Activated T-cell treated with anti-CD3 and anti-CD28 coated beads, Interleukin-2, amount 50 U/mL, for 4 hours (primary cell): ENCODE measurements at regions not wholly inside any gene's neighbourhood (a gene's known extent, or its start where the extent isn't known, plus 50 kb on each side); places are given as distances from the start of the nearest gene placed in this dataset.

Experiments used
- ATAC-seq, 2 donors: fragments of 200-7000 bp; cut with Tn5 transposase; one replicate each; pipeline ENCODE4 v1.10.0; 2021
- DNase-seq: peaks from one replicate; pipeline ENCODE4 v3.0.0-alpha.2; 2020
- H3K27me3 Mint-ChIP-seq: one replicate; pipeline ENCODE4 v1.8.0; 2021; ENCODE audit warnings: low read depth, mixed read lengths
- H3K36me3 Mint-ChIP-seq: one replicate; pipeline ENCODE4 v1.8.0; 2022; ENCODE audit warnings: mixed read lengths; ENCODE audit not compliant: insufficient read depth
- H3K4me1 Mint-ChIP-seq: one replicate; pipeline ENCODE4 v1.8.0; 2021; ENCODE audit warnings: low read depth, mixed read lengths
- H3K4me3 Mint-ChIP-seq: one replicate; pipeline ENCODE4 v1.8.0; 2021; ENCODE audit warnings: mild to moderate bottlenecking, moderate library complexity, mixed read lengths
- H3K9me3 Mint-ChIP-seq: one replicate; pipeline ENCODE4 v1.8.0; 2021; ENCODE audit warnings: mixed read lengths

- no peaks in the 10 kb centered on the region for H3K27me3 Mint-ChIP-seq
- H3K9me3 Mint-ChIP-seq = no peaks in the 10 kb centered on the region
- DNase-seq = no peak
- H3K4me3 Mint-ChIP-seq = no peak overlapping the region
- no peaks in the 10 kb centered on the region for H3K36me3 Mint-ChIP-seq
- ATAC-seq = no peak
- H3K4me1 Mint-ChIP-seq = no peaks in the 10 kb centered on the region
These were observed 488.3 kb upstream of the MAP2 start for GRCh38 chr2:208935531-208935930.

GRCh38 chr2:208937521-208937920 lies 486.3 kb upstream of the MAP2 start:
- H3K4me3 Mint-ChIP-seq = no peak overlapping the region
- no peaks in the 10 kb centered on the region for H3K27me3 Mint-ChIP-seq
- no peaks in the 10 kb centered on the region for H3K36me3 Mint-ChIP-seq
- no peaks in the 10 kb centered on the region for H3K4me1 Mint-ChIP-seq
- no peaks in the 10 kb centered on the region for H3K9me3 Mint-ChIP-seq
- no peak for DNase-seq
- no peak for ATAC-seq

- DNase-seq = no peak
- no peaks in the 10 kb centered on the region for H3K36me3 Mint-ChIP-seq
These were observed 484.0 kb upstream of the MAP2 start for GRCh38 chr2:208939852-208940251.

GRCh38 chr2:208945719-208946256 lies 478.1 kb upstream of the MAP2 start:
- Mint-ChIP-seq H3K9me3 (no peaks in the 10 kb centered on the region), H3K4me1 (no peaks in the 10 kb centered on the region), H3K36me3 (no peaks in the 10 kb centered on the region), H3K4me3 (no peak overlapping the region), H3K27me3 (no peaks in the 10 kb centered on the region)
- DNase-seq (no peak), ATAC-seq (no peak)

More at GRCh38 chr2:208939852-208940251, 484.0 kb upstream of the MAP2 start:
- ATAC-seq = no peak
- no peaks in the 10 kb centered on the region for H3K9me3 Mint-ChIP-seq
- H3K4me3 Mint-ChIP-seq = no peak overlapping the region
- H3K27me3 Mint-ChIP-seq = no peaks in the 10 kb centered on the region
- H3K4me1 Mint-ChIP-seq = no peaks in the 10 kb centered on the region

GRCh38 chr2:208948073-208948472 lies 475.8 kb upstream of the MAP2 start:
- no peaks in the 10 kb centered on the region for H3K36me3 Mint-ChIP-seq
- H3K4me1 Mint-ChIP-seq = no peaks in the 10 kb centered on the region
- DNase-seq = no peak
- peaks cover 7% of the 10 kb centered on the region for H3K9me3 Mint-ChIP-seq
- H3K4me3 Mint-ChIP-seq = no peak overlapping the region
- no peaks in the 10 kb centered on the region for H3K27me3 Mint-ChIP-seq
- no peak for ATAC-seq

GRCh38 chr2:208970070-208970469 lies 453.8 kb upstream of the MAP2 start:
- Mint-ChIP-seq H3K36me3 (no peaks in the 10 kb centered on the region), H3K27me3 (no peaks in the 10 kb centered on the region), H3K9me3 (peaks cover 3% of the 10 kb centered on the region), H3K4me3 (no peak overlapping the region), H3K4me1 (no peaks in the 10 kb centered on the region)
- no peak for DNase-seq
- ATAC-seq = no peak

- DNase-seq (no peak), ATAC-seq (no peak)
- H3K27me3 Mint-ChIP-seq = no peaks in the 10 kb centered on the region
- H3K4me1 Mint-ChIP-seq = no peaks in the 10 kb centered on the region
- no peaks in the 10 kb centered on the region for H3K36me3 Mint-ChIP-seq
- H3K9me3 Mint-ChIP-seq = peaks cover 6% of the 10 kb centered on the region
- no peak overlapping the region for H3K4me3 Mint-ChIP-seq
These were observed 446.3 kb upstream of the MAP2 start for GRCh38 chr2:208977582-208977981.

- H3K27me3 Mint-ChIP-seq = no peaks in the 10 kb centered on the region
- no peak for DNase-seq
- H3K9me3 Mint-ChIP-seq = peaks cover 6% of the 10 kb centered on the region
- H3K4me1 Mint-ChIP-seq = no peaks in the 10 kb centered on the region
- no peak for ATAC-seq
- H3K4me3 Mint-ChIP-seq = no peak overlapping the region
- H3K36me3 Mint-ChIP-seq = no peaks in the 10 kb centered on the region
These were observed 444.9 kb upstream of the MAP2 start for GRCh38 chr2:208978946-208979345.

GRCh38 chr2:208980321-208980720 lies 443.5 kb upstream of the MAP2 start:
- no peaks in the 10 kb centered on the region for H3K27me3 Mint-ChIP-seq
- no peak for DNase-seq
- H3K4me1 Mint-ChIP-seq = no peaks in the 10 kb centered on the region
- peaks cover 6% of the 10 kb centered on the region for H3K9me3 Mint-ChIP-seq
- no peak for ATAC-seq
- H3K4me3 Mint-ChIP-seq = no peak overlapping the region
- H3K36me3 Mint-ChIP-seq = no peaks in the 10 kb centered on the region

GRCh38 chr2:208982831-208983230 lies 441.0 kb upstream of the MAP2 start:
- Mint-ChIP-seq H3K36me3 (no peaks in the 10 kb centered on the region), H3K27me3 (no peaks in the 10 kb centered on the region), H3K4me3 (no peak overlapping the region), H3K4me1 (no peaks in the 10 kb centered on the region), H3K9me3 (peaks cover 6% of the 10 kb centered on the region)
- no peak for DNase-seq
- no peak for ATAC-seq

GRCh38 chr2:208983486-208983885 lies 440.4 kb upstream of the MAP2 start:
- DNase-seq (no peak), ATAC-seq (no peak)
- Mint-ChIP-seq H3K4me1 (no peaks in the 10 kb centered on the region), H3K36me3 (no peaks in the 10 kb centered on the region), H3K27me3 (no peaks in the 10 kb centered on the region), H3K4me3 (no peak overlapping the region), H3K9me3 (peaks cover 6% of the 10 kb centered on the region)

- ATAC-seq (no peak), DNase-seq (no peak)
- H3K9me3 Mint-ChIP-seq = peaks cover 7% of the 10 kb centered on the region
- H3K4me3 Mint-ChIP-seq = no peak overlapping the region
- no peaks in the 10 kb centered on the region for H3K36me3 Mint-ChIP-seq
- no peaks in the 10 kb centered on the region for H3K4me1 Mint-ChIP-seq
- no peaks in the 10 kb centered on the region for H3K27me3 Mint-ChIP-seq
These were observed 439.3 kb upstream of the MAP2 start for GRCh38 chr2:208984376-208985090.

- peaks cover 8% of the 10 kb centered on the region for H3K9me3 Mint-ChIP-seq
- H3K4me1 Mint-ChIP-seq = no peaks in the 10 kb centered on the region
- H3K4me3 Mint-ChIP-seq = no peak overlapping the region
- ATAC-seq (no peak), DNase-seq (no peak)
- no peaks in the 10 kb centered on the region for H3K27me3 Mint-ChIP-seq
- H3K36me3 Mint-ChIP-seq = no peaks in the 10 kb centered on the region
These were observed 438.2 kb upstream of the MAP2 start for GRCh38 chr2:208985644-208986043.

- H3K9me3 Mint-ChIP-seq = peaks cover 22% of the 10 kb centered on the region
- H3K4me1 Mint-ChIP-seq = no peaks in the 10 kb centered on the region
- ATAC-seq (no peak), DNase-seq (no peak)
- H3K36me3 Mint-ChIP-seq = no peaks in the 10 kb centered on the region
- H3K4me3 Mint-ChIP-seq = no peak overlapping the region
- no peaks in the 10 kb centered on the region for H3K27me3 Mint-ChIP-seq
These were observed 433.1 kb upstream of the MAP2 start for GRCh38 chr2:208990716-208991115.

GRCh38 chr2:208999911-209000310 lies 423.9 kb upstream of the MAP2 start:
- H3K4me3 Mint-ChIP-seq = no peak overlapping the region
- no peak for ATAC-seq
- no peaks in the 10 kb centered on the region for H3K36me3 Mint-ChIP-seq
- H3K27me3 Mint-ChIP-seq = no peaks in the 10 kb centered on the region
- peaks cover 24% of the 10 kb centered on the region for H3K9me3 Mint-ChIP-seq
- DNase-seq = no peak
- no peaks in the 10 kb centered on the region for H3K4me1 Mint-ChIP-seq
